ENCODE measurements at regions not wholly inside any gene's neighbourhood (a gene's known extent, or its start where the extent isn't known, plus 50 kb on each side); places are given as distances from the start of the nearest gene placed in this dataset.

DNA sequence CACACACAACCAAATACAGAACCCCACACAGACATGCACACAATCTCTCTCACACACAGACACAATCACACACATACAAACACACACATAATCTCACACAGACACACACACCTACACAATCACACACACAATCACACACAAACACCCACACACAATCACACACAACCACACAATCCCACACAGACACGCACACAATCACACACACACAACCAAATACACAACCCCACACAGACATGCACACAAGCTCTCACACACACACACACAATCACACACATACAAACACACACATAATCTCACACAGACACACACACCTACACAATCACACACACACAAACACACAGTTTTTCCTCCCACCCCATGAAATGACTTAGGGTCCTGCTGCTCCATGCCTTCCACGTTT, 160.4 kb upstream of the PFKP start:
- H3K14ac ChIP-seq (ENCODE audit: low read length): peak overlapping the region; percentile 22
- WGBS, 2 donors (ENCODE audit: extremely low coverage in 2 of 2, insufficient read length in 2 of 2, insufficient replicate concordance in 1 of 2): 100% methylated on average over 1 of the region's 2 CpGs; no CpG with 5 or more reads in 1 of the 2 donors
- no peak overlapping the region for H2BK5ac ChIP-seq (ENCODE audit: low read length)

GRCh38 chr10:2905851-2906250, 161.5 kb upstream of the PFKP start:
- H3K14ac ChIP-seq (ENCODE audit: low read length): no peak overlapping the region
- H3K79me1 ChIP-seq (ENCODE audit: low read depth, low read length): no peaks in the 10 kb centered on the region
- WGBS, 2 donors (ENCODE audit: extremely low coverage in 2 of 2, insufficient read length in 2 of 2, insufficient replicate concordance in 1 of 2): no CpG with 5 or more reads among the region's 9 CpGs
- DNase-seq (ENCODE audit: low spot score): no peak
- H2BK15ac ChIP-seq (ENCODE audit: low read length): no peak overlapping the region
- H2BK5ac ChIP-seq (ENCODE audit: low read length): no peak overlapping the region
- no peak overlapping the region for H3K27ac ChIP-seq (replicated peaks; ENCODE audit: low read length)
- H2AFZ ChIP-seq (ENCODE audit: low read length): no peak overlapping the region
- H2AK5ac ChIP-seq (ENCODE audit: low read depth, low read length): no peak overlapping the region
- H3K18ac ChIP-seq (ENCODE audit: low read length): peak overlapping the region; percentile 11
- H3K36me3 ChIP-seq (replicated peaks in 1 of 2; ENCODE audit: control insufficient read depth in 2 of 2, insufficient read depth in 2 of 2, low read length in 2 of 2): no peaks in the 10 kb centered on the region
- H2BK12ac ChIP-seq (ENCODE audit: low read length): no peak overlapping the region
- H3K23ac ChIP-seq (ENCODE audit: low read depth, low read length, poor library complexity): no peak overlapping the region
- H4K91ac ChIP-seq (ENCODE audit: low read depth, low read length, poor library complexity): no peak overlapping the region
- H3K9ac ChIP-seq (ENCODE audit: low read depth, low read length, poor library complexity): no peak overlapping the region
- peaks cover 0 to 5% of the 10 kb centered on the region in 2 donors for H3K9me3 ChIP-seq (replicated peaks in 1 of 2; ENCODE audit: control insufficient read depth in 2 of 2, insufficient read depth in 1 of 2, low read depth in 1 of 2, low read length in 2 of 2)
- no peaks in the 10 kb centered on the region for H3K4me1 ChIP-seq (ENCODE audit: control insufficient read depth in 2 of 2, insufficient read depth in 1 of 2, low read depth in 1 of 2, low read length in 2 of 2)
- no peak overlapping the region for H3K4me2 ChIP-seq (ENCODE audit: insufficient read depth, low read length, poor library complexity, severe bottlenecking)
- no peak overlapping the region for H4K8ac ChIP-seq (ENCODE audit: low read depth, low read length)
- H3K27me3 ChIP-seq (ENCODE audit: control insufficient read depth in 3 of 3, insufficient read depth in 3 of 3, low read depth in 1 of 3, low read length in 3 of 3): no peaks in the 10 kb centered on the region
- H3K4me3 ChIP-seq (ENCODE audit: low read length in 2 of 2): peak overlapping the region in 1 of 2 donors; percentile 43
- no peak overlapping the region for H2BK120ac ChIP-seq (ENCODE audit: low read depth, low read length)
- no peak overlapping the region for H3K4ac ChIP-seq (ENCODE audit: low read length)

More for the DNA sequence above, 160.4 kb upstream of the PFKP start:
- Histone ChIP-seq H3K23ac (ENCODE audit: low read depth, low read length, poor library complexity) (no peak overlapping the region), H3K79me1 (ENCODE audit: low read depth, low read length) (no peaks in the 10 kb centered on the region), H3K9me3 (replicated peaks in 1 of 2; ENCODE audit: control insufficient read depth in 2 of 2, insufficient read depth in 1 of 2, low read depth in 1 of 2, low read length in 2 of 2) (peaks cover 0 to 5% of the 10 kb centered on the region in 2 donors), H2BK120ac (ENCODE audit: low read depth, low read length) (no peak overlapping the region), H2BK12ac (ENCODE audit: low read length) (no peak overlapping the region), H2BK15ac (ENCODE audit: low read length) (no peak overlapping the region), H3K4ac (ENCODE audit: low read length) (no peak overlapping the region), H3K4me3 (ENCODE audit: low read length in 2 of 2) (peak overlapping the region in 1 of 2 donors; percentile 42), H3K4me2 (ENCODE audit: insufficient read depth, low read length, poor library complexity, severe bottlenecking) (no peak overlapping the region), H3K4me1 (ENCODE audit: control insufficient read depth in 2 of 2, insufficient read depth in 1 of 2, low read depth in 1 of 2, low read length in 2 of 2) (no peaks in the 10 kb centered on the region), H3K27ac (replicated peaks; ENCODE audit: low read length) (no peak overlapping the region), H2AK5ac (ENCODE audit: low read depth, low read length) (no peak overlapping the region), H2AFZ (ENCODE audit: low read length) (no peak overlapping the region), H4K91ac (ENCODE audit: low read depth, low read length, poor library complexity) (peak overlapping the region; percentile 27), H3K9ac (ENCODE audit: low read depth, low read length, poor library complexity) (no peak overlapping the region), H4K8ac (ENCODE audit: low read depth, low read length) (no peak overlapping the region), H3K27me3 (ENCODE audit: control insufficient read depth in 3 of 3, insufficient read depth in 3 of 3, low read depth in 1 of 3, low read length in 3 of 3) (no peaks in the 10 kb centered on the region), H3K18ac (ENCODE audit: low read length) (no peak overlapping the region), H3K36me3 (replicated peaks in 1 of 2; ENCODE audit: control insufficient read depth in 2 of 2, insufficient read depth in 2 of 2, low read length in 2 of 2) (no peaks in the 10 kb centered on the region)
- no peak for DNase-seq (ENCODE audit: low spot score)

- no peak overlapping the region for H4K8ac ChIP-seq (ENCODE audit: low read depth, low read length)
- H3K9me3 ChIP-seq (replicated peaks in 1 of 2; ENCODE audit: control insufficient read depth in 2 of 2, insufficient read depth in 1 of 2, low read depth in 1 of 2, low read length in 2 of 2): no peaks in the 10 kb centered on the region
- H3K18ac ChIP-seq (ENCODE audit: low read length): peak overlapping the region; percentile 67
- no peak overlapping the region for H2BK15ac ChIP-seq (ENCODE audit: low read length)
- no peak overlapping the region for H4K91ac ChIP-seq (ENCODE audit: low read depth, low read length, poor library complexity)
- no peaks in the 10 kb centered on the region for H3K36me3 ChIP-seq (replicated peaks in 1 of 2; ENCODE audit: control insufficient read depth in 2 of 2, insufficient read depth in 2 of 2, low read length in 2 of 2)
- peak overlapping the region; percentile 14 for H3K23ac ChIP-seq (ENCODE audit: low read depth, low read length, poor library complexity)
- no peak overlapping the region for H2BK5ac ChIP-seq (ENCODE audit: low read length)
- H3K4me2 ChIP-seq (ENCODE audit: insufficient read depth, low read length, poor library complexity, severe bottlenecking): no peak overlapping the region
- no peak overlapping the region for H2AFZ ChIP-seq (ENCODE audit: low read length)
- no peaks in the 10 kb centered on the region for H3K27me3 ChIP-seq (ENCODE audit: control insufficient read depth in 3 of 3, insufficient read depth in 3 of 3, low read depth in 1 of 3, low read length in 3 of 3)
- H2AK5ac ChIP-seq (ENCODE audit: low read depth, low read length): peak overlapping the region; percentile 15
- no peak overlapping the region for H2BK12ac ChIP-seq (ENCODE audit: low read length)
- no peaks in the 10 kb centered on the region for H3K79me1 ChIP-seq (ENCODE audit: low read depth, low read length)
- H3K9ac ChIP-seq (ENCODE audit: low read depth, low read length, poor library complexity): no peak overlapping the region
- no peak overlapping the region for H2BK120ac ChIP-seq (ENCODE audit: low read depth, low read length)
- no CpG with 5 or more reads among the region's 6 CpGs for WGBS, 2 donors (ENCODE audit: extremely low coverage in 2 of 2, insufficient read length in 2 of 2, insufficient replicate concordance in 1 of 2)
- no peak overlapping the region for H3K4ac ChIP-seq (ENCODE audit: low read length)
- no peak overlapping the region for H3K4me3 ChIP-seq (ENCODE audit: low read length in 2 of 2)
- peaks cover 0 to 4% of the 10 kb centered on the region in 2 donors for H3K4me1 ChIP-seq (ENCODE audit: control insufficient read depth in 2 of 2, insufficient read depth in 1 of 2, low read depth in 1 of 2, low read length in 2 of 2)
- DNase-seq (ENCODE audit: low spot score): no peak
- no peak overlapping the region for H3K27ac ChIP-seq (replicated peaks; ENCODE audit: low read length)
- no peak overlapping the region for H3K14ac ChIP-seq (ENCODE audit: low read length)
These were observed 166.8 kb upstream of the PFKP start for GRCh38 chr10:2900530-2900929.

DNA sequence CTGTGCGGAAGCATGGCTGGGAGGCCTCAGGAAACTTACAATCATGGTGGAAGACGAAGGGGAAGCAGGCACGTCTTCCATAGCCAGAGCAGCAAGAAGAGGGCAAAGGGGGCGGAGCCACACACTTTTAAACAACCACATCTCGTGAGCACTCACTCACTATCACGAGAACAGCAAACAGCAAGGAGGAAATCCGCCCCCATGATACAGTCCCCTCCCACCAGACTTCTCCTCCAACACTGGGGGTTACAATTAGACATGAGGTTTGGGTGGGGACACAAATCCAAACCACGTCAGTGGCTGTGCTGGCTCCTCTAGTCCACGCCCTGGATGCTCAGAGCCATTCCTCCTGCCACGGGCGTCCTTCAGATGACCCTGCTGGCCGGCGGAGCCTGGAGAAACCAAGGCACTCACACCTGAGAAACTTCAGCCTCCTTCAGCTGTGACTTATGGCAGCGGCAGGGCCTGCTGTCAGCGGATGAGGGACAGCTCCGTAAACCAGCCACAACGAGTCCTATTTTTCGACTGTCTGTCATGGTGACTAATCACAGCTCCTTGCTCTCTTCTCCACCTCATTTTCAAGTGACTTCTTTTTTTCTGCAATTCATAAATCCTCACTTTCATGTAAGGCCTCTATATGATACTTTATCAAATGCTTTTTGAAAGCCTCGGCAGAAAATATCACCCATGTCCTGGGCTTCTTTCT, 167.9 kb upstream of the PFKP start:
- Histone ChIP-seq H3K4ac (ENCODE audit: low read length) (no peak overlapping the region), H2BK15ac (ENCODE audit: low read length) (no peak overlapping the region), H3K14ac (ENCODE audit: low read length) (no peak overlapping the region), H3K36me3 (replicated peaks in 1 of 2; ENCODE audit: control insufficient read depth in 2 of 2, insufficient read depth in 2 of 2, low read length in 2 of 2) (no peaks in the 10 kb centered on the region), H3K4me3 (ENCODE audit: low read length in 2 of 2) (no peak overlapping the region), H3K27me3 (ENCODE audit: control insufficient read depth in 3 of 3, insufficient read depth in 3 of 3, low read depth in 1 of 3, low read length in 3 of 3) (no peaks in the 10 kb centered on the region), H2BK5ac (ENCODE audit: low read length) (no peak overlapping the region), H2BK12ac (ENCODE audit: low read length) (no peak overlapping the region), H3K79me1 (ENCODE audit: low read depth, low read length) (no peaks in the 10 kb centered on the region), H3K23ac (ENCODE audit: low read depth, low read length, poor library complexity) (peak overlapping the region; percentile 62), H2AFZ (ENCODE audit: low read length) (peak overlapping the region; percentile 11), H2AK5ac (ENCODE audit: low read depth, low read length) (no peak overlapping the region), H3K18ac (ENCODE audit: low read length) (no peak overlapping the region), H4K91ac (ENCODE audit: low read depth, low read length, poor library complexity) (no peak overlapping the region), H3K9me3 (replicated peaks in 1 of 2; ENCODE audit: control insufficient read depth in 2 of 2, insufficient read depth in 1 of 2, low read depth in 1 of 2, low read length in 2 of 2) (no peaks in the 10 kb centered on the region), H3K4me1 (ENCODE audit: control insufficient read depth in 2 of 2, insufficient read depth in 1 of 2, low read depth in 1 of 2, low read length in 2 of 2) (peaks cover 0 to 4% of the 10 kb centered on the region in 2 donors), H2BK120ac (ENCODE audit: low read depth, low read length) (no peak overlapping the region), H3K9ac (ENCODE audit: low read depth, low read length, poor library complexity) (no peak overlapping the region), H4K8ac (ENCODE audit: low read depth, low read length) (no peak overlapping the region), H3K27ac (replicated peaks; ENCODE audit: low read length) (no peak overlapping the region), H3K4me2 (ENCODE audit: insufficient read depth, low read length, poor library complexity, severe bottlenecking) (no peak overlapping the region)
- no CpG with 5 or more reads among the region's 19 CpGs for WGBS, 2 donors (ENCODE audit: extremely low coverage in 2 of 2, insufficient read length in 2 of 2, insufficient replicate concordance in 1 of 2)
- DNase-seq (ENCODE audit: low spot score): no peak
